ENCODE measurements at regions not wholly inside any gene's neighbourhood (a gene's known extent, or its start where the extent isn't known, plus 50 kb on each side); places are given as distances from the start of the nearest gene placed in this dataset.

DNA sequence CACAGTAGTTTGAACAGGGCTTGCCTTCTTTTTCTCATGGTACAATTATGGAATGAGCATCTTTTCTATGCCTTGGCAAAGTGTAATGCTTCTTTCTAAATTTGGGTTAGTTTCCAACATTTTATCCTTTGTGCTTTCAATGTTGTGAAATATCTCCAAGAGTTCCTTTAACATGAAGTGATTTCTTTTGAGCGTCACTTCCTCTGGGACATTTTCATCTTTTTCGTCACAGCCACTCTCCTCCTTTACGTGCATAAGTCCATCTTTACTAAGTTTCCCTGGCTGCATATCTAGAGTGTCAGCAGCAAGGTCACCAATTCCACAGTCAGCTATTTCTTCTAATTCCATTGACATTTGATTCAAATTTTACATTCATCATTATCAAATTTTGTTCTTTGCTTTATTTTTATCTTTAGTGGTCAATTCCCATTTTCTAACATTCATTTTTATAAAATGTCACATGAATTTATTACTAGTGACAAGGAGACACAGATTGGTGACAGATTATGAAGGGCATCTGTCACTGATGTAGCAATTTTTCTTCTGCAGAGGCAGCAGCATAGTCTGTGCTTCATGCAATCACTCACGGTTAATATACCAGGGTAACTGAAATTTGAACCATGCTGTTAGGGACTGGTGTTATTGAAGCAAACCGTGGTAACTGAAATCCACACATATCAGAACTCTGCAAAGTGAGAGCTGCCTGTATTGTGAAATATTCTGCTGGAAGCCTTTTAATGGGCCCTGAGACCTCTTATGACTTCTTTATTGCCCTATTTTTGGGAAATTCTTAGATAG, 126.5 kb upstream of the THBS1 start:
- in situ Hi-C loops (cut with MboI; ENCODE audit: low pct_unique_long_range_greater_than_20kb in 2 of 9, low sequenced_read_pairs in 9 of 9, unreplicated experiment in 9 of 9), result no loop called here
- WGBS, 10 experiments, result 12 to 100% (median 92%) methylated on average over 3 to 5 of the region's 5 CpGs; no CpG with 5 or more reads in 1 of the 10 experiments
- peak in 1 of 8 experiments; percentile 38 for ATAC-seq (replicated peaks in 6 of 8)
- Histone ChIP-seq H3K27ac (no peak overlapping the region), H3K4me3 (no peak overlapping the region), H3K4me1 (replicated peaks in 1 of 2) (peaks cover 0 to 4% of the 10 kb centered on the region in 2 donors)

DNA sequence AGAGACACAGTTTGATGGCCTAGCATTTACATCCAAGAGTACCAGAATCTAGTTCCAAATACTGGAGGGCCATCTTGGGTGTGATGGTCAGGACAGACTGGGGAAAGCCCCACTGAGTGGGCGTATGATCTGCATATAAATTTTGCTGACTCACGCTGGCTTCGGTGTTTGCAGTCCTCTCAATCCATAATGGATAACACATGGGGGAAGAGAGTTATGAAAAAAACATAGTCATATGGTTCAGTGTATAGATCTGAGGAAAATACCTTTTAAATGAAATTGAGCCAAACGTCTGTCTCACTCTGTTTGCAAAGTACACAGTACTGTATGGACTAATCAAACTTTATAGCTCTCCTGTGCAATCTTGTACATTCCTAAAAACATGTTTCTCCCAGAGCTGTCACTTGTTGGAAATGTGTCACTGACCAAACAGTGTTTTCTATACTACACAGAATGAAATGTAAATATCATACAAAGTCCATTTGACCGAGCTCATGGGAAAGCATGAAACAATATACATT, 125.3 kb upstream of the THBS1 start:
- ATAC-seq (replicated peaks in 6 of 8), result peak in 6 of 8 experiments; percentile 31 to 97 (median 91)
- WGBS, 10 experiments, result 0 to 94% (median 79%) methylated on average over 1 to 5 of the region's 5 CpGs
- Histone ChIP-seq H3K4me1 (replicated peaks in 1 of 2) (no peaks in the 10 kb centered on the region), H3K27ac (no peak overlapping the region), H3K4me3 (no peak overlapping the region)
- in situ Hi-C loops (cut with MboI; ENCODE audit: low pct_unique_long_range_greater_than_20kb in 2 of 9, low sequenced_read_pairs in 9 of 9, unreplicated experiment in 9 of 9), result no loop called here

DNA sequence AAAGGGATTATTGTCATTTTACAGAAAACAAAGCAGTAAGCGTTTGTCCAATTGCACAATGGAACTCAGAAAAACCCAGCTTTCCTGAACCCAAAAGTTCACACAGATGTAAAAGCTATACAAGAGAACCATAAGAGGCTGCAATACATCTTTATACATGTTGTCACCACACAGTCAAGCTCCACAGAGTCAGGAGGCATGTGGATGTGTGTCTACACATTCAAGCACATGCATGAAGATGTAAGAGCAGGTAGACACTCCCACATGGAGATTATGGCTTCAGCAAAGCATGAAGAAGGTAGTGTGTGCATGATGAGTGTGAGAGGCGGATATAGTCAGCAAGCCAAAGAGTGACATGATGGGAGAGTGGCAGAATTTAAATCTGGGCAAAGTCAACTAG, 124.7 kb upstream of the THBS1 start:
- peak in 1 of 8 experiments; percentile 27 for ATAC-seq (replicated peaks in 6 of 8)

DNA sequence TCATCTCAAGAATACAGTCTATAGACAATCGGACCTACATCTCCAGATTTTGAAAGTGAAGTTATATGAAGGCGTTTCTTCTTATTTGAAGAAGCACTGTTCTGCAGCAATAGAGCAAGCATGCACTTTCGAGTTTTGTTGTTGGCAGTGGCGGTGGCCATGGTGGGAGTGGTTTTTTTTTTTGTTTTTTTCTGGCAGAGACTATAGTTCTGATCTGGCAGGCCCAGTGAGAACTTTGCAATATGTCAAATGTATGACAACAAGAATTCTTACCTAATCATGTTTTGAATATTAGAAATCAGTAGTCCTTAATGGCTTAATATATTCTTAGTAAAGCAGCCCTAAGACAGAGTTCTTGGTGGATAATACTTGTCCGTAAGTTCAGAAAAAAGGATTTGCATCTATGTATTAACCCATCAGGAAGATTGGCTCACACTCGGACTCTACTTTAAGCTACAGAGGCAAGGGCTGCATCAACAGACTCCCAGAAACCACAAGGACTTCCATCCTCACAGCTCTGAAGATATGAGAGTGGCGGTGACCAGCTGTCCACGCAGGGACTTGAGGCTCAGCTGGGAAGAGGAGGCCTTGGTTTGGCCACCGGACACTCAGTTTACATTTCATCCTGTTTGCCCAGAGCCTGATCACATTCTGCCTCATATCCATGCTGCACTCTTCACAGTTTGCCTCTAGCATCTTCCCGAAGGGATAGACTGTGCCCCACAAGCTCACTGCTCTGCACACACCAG, 124.1 kb upstream of the THBS1 start:
- H3K4me1 ChIP-seq (replicated peaks in 1 of 2), result no peaks in the 10 kb centered on the region
- ATAC-seq (replicated peaks in 6 of 8), result no peak
- 75 to 100% (median 92%) methylated on average over 1 to 9 of the region's 10 CpGs; no CpG with 5 or more reads in 2 of the 10 experiments for WGBS, 10 experiments
- H3K4me3 ChIP-seq, result no peak overlapping the region
- H3K27ac ChIP-seq, result no peak overlapping the region
- in situ Hi-C loops (cut with MboI; ENCODE audit: low pct_unique_long_range_greater_than_20kb in 2 of 9, low sequenced_read_pairs in 9 of 9, unreplicated experiment in 9 of 9), result no loop called here

More for the DNA sequence above, 124.7 kb upstream of the THBS1 start:
- Histone ChIP-seq H3K27ac (no peak overlapping the region), H3K4me1 (replicated peaks in 1 of 2) (no peaks in the 10 kb centered on the region), H3K4me3 (no peak overlapping the region)
- in situ Hi-C loops (cut with MboI; ENCODE audit: low pct_unique_long_range_greater_than_20kb in 2 of 9, low sequenced_read_pairs in 9 of 9, unreplicated experiment in 9 of 9), result no loop called here
- WGBS, 10 experiments, result 74 to 100% (median 97%) methylated on average over 1 to 2 of the region's 2 CpGs; no CpG with 5 or more reads in 4 of the 10 experiments

DNA sequence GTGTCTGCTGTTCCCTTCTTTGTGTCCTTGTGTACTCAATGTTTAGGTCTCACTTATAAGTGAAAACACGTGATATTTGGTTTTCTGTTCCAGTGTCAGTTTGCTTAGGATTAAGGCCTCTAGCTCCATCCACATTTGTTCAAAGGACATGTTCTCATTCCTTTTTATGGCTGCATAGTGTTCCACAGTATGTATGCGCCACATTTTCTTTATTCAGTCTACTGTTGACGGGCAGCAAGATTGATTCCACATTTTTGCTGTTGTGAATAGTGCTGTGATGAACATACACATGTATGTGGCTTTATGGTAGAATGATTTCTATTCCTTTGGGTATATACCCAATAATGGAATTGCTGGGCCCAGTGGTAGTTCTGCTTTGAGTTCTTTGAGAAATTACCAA, 122.7 kb upstream of the THBS1 start:
- no peak overlapping the region for H3K4me3 ChIP-seq
- no peak for ATAC-seq (replicated peaks in 6 of 8)
- H3K4me1 ChIP-seq (replicated peaks in 1 of 2), result no peaks in the 10 kb centered on the region
- in situ Hi-C loops (cut with MboI; ENCODE audit: low pct_unique_long_range_greater_than_20kb in 2 of 9, low sequenced_read_pairs in 9 of 9, unreplicated experiment in 9 of 9), result no loop called here
- whole genome bisulfite sequencing, 10 experiments, result 78 to 100% (median 90%) methylated on average over 1 to 3 of the region's 3 CpGs; no CpG with 5 or more reads in 2 of the 10 experiments
- no peak overlapping the region for H3K27ac ChIP-seq

DNA sequence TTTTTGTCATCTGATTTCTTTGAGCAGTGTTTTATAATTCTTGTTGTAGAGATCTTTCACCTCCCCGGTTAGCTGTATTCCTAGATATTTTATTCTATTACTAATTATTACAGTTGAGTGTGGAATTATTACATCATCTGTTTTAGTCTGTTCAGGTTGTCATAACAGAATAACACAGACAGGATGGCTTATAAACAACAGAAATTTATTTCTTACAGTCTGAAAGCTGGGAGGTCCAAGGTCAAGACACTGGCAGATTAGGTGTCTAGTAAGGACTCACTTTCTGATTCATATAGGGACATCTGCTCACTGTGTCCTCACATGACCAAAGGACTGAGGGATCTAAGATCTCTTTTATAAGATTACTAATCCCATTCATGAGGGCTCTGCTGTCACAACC, 121.3 kb upstream of the THBS1 start:
- Histone ChIP-seq H3K27ac (no peak overlapping the region), H3K4me1 (replicated peaks in 1 of 2) (no peaks in the 10 kb centered on the region), H3K4me3 (no peak overlapping the region)
- in situ Hi-C loops (cut with MboI; ENCODE audit: low pct_unique_long_range_greater_than_20kb in 2 of 9, low sequenced_read_pairs in 9 of 9, unreplicated experiment in 9 of 9), result no loop called here
- ATAC-seq (replicated peaks in 6 of 8), result peak in 3 of 8 experiments; percentile 17 to 78 (median 27)
- 0 to 88% (median 80%) methylated on average over 1 of the region's 1 CpG; no CpG with 5 or more reads in 3 of the 10 experiments for WGBS, 10 experiments

DNA sequence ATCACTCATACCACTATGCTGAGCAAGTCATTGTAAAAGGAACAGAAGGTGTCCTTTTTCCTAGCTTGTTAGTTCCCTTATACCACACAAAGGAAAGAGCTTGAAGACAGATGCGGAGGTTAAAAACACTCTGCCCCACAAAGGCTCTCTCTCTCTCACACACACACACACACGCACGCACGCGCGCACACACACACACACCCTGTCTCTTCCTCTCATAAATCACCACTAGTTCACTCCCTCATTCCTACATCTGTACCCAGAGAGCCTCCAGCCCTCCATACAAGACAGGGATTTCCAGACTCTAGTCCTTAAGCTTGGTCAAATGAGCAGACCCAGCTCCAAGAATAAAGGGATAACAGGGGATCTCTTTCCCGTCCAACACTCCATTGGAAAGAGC, 120.1 kb upstream of the THBS1 start:
- H3K27ac ChIP-seq, result no peak overlapping the region
- H3K4me3 ChIP-seq, result no peak overlapping the region
- no peaks in the 10 kb centered on the region for H3K4me1 ChIP-seq (replicated peaks in 1 of 2)
- in situ Hi-C loops (cut with MboI; ENCODE audit: low pct_unique_long_range_greater_than_20kb in 2 of 9, low sequenced_read_pairs in 9 of 9, unreplicated experiment in 9 of 9), result no loop called here
- ATAC-seq (replicated peaks in 6 of 8), result peak in 4 of 8 experiments; percentile 27 to 42 (median 32)
- 70 to 100% (median 82%) methylated on average over 1 to 7 of the region's 7 CpGs; no CpG with 5 or more reads in 2 of the 10 experiments for WGBS, 10 experiments

DNA sequence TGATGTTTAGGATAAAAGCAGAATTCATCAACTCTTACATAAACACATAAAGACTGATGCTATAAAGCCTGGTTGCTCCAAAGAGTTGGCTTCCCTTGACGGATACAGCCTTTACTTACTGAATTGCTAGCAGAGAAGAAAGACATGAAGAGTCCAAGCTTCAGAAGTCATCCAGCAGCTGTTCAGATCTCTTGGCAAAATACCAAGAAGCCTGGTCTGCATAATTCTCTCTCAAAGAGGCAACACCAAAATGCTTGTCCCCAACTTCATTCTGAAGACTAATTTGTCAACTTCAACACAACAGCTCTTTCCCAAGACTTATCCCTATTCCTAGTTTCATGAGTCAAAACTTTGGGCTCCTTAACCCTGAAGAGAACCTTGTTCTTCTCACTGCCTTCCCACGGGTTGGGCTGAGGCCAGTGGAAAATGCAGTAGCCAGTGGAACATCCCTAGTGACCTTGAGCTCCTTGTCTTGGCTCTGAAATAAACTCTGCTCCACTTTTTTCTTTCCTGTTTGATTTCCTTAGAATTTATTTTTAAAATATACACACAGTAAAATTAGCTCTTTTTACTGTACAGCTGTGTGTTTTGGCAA, 119.2 kb upstream of the THBS1 start:
- in situ Hi-C loops (cut with MboI; ENCODE audit: low pct_unique_long_range_greater_than_20kb in 2 of 9, low sequenced_read_pairs in 9 of 9, unreplicated experiment in 9 of 9), result no loop called here
- H3K4me1 ChIP-seq (replicated peaks in 1 of 2), result no peaks in the 10 kb centered on the region
- H3K4me3 ChIP-seq, result no peak overlapping the region
- peak in 1 of 8 experiments; percentile 46 for ATAC-seq (replicated peaks in 6 of 8)
- WGBS, 10 experiments, result 0 to 83% (median 76%) methylated on average over 1 to 2 of the region's 2 CpGs; no CpG with 5 or more reads in 2 of the 10 experiments
- no peak overlapping the region for H3K27ac ChIP-seq

DNA sequence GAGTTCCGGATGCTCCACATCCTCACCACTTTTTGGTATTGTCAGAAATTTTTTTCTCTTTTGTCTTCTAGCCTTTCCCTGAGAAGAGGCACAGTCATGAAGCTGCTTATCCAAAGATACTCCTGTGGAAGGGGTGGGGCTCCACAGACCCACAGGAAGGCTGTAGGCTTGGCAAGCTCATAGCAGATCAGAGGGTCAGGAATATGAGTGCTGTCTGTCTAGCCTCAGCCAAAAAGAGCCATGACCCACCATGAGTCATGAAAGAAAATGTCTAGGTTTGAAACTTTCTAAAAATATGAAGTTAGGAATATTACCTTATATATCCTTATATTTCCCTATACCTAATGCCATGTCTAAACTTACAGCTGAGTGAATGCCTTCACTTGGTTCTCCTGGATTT, 118.2 kb upstream of the THBS1 start:
- WGBS, 10 experiments, result 83 to 100% methylated on average over 1 of the region's 1 CpG; no CpG with 5 or more reads in 8 of the 10 experiments
- no peak overlapping the region for H3K27ac ChIP-seq
- in situ Hi-C loops (cut with MboI; ENCODE audit: low pct_unique_long_range_greater_than_20kb in 2 of 9, low sequenced_read_pairs in 9 of 9, unreplicated experiment in 9 of 9), result no loop called here
- no peak overlapping the region for H3K4me3 ChIP-seq
- ATAC-seq (replicated peaks in 6 of 8), result no peak
- H3K4me1 ChIP-seq (replicated peaks in 1 of 2), result no peaks in the 10 kb centered on the region

DNA sequence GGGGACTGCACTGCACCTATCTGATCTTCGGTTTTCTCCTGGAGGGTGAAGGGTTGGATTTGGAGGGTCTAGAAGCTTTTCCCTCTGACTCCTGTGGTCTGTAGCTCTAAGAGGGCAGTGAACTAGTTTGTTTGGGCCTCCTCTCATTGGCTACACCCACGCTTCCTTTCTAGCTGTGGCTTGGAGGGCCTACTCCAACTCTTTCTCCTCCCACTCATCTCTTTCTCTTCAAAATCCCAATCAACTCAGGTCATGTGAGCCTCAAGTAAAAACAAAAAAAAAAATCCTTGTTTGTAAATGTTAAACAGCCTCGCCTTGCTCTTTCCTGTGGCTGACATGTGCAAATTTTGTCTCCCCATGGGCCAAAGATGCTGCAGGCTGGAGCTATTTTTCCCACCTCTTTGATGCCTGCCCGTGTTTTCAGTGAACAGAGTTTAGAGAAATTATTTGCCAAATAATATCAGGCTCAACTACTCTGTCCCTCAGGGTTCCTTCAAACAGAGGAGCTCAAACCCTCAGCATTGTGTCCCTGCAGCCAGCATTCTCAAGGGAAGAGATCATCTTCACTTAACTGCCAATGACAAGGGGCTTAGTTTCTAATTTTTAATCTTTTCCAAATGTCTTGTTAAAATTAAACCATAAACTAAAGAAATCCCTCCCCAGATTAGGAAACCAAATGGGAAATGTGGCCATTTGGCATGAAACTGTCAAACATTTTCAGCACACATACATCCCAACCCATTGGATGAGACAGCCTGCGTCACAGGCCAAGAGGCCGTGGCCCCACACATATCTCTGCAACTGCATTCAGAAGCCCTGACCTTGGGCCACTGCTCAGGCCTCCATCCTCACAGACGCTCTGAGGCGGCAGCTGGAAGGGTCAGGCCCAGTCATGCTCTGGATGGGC, 114.8 kb upstream of the THBS1 start:
- in situ Hi-C loops (cut with MboI; ENCODE audit: low pct_unique_long_range_greater_than_20kb in 2 of 9, low sequenced_read_pairs in 9 of 9, unreplicated experiment in 9 of 9), result no loop called here
- WGBS, 10 experiments, result 49 to 100% (median 80%) methylated on average over 1 to 6 of the region's 8 CpGs; no CpG with 5 or more reads in 3 of the 10 experiments
- ATAC-seq (replicated peaks in 6 of 8), result no peak
- no peak overlapping the region for H3K4me3 ChIP-seq
- H3K27ac ChIP-seq, result no peak overlapping the region
- H3K4me1 ChIP-seq (replicated peaks in 1 of 2), result no peaks in the 10 kb centered on the region

DNA sequence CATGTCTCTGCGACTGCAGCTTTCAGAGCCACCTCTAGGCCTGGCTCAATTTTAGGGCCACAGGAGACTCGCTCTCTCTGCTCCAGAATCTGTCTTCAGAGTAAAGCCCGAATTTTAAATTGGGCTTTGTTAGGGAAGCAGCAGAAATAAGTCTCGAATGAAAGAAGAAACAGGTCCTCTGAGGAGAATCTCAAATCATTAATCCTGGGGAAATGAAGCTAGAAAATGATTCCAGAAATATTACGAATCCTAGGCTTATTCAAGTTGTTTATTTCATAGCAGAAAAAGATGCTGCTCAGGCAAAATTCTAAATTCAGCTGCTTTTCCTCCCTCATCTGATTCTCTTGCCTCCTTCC, 114.2 kb upstream of the THBS1 start:
- 14 to 100% (median 76%) methylated on average over 1 to 4 of the region's 5 CpGs; no CpG with 5 or more reads in 1 of the 10 experiments for WGBS, 10 experiments
- H3K27ac ChIP-seq, result no peak overlapping the region
- no peak for ATAC-seq (replicated peaks in 6 of 8)
- H3K4me3 ChIP-seq, result no peak overlapping the region
- in situ Hi-C loops (cut with MboI; ENCODE audit: low pct_unique_long_range_greater_than_20kb in 2 of 9, low sequenced_read_pairs in 9 of 9, unreplicated experiment in 9 of 9), result no loop called here
- H3K4me1 ChIP-seq (replicated peaks in 1 of 2), result no peaks in the 10 kb centered on the region

DNA sequence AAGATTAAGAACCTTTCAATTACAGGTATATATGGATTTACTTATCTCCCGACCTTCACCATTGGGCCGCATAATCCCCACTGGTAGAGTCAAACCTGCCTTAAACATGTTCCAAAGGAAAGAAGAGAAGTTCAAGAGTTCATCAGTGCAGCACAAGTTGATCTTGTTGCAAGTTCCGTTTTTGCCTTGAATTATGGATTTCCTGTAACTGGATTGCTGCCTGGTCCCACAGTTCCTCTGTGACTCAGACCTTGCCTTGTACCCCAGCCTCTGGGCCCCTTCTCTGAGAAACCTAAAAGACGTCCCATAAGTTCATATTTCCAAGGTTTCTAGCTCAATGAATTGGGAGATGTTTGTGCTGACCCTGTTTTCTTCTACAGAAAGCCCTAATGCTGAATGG, 112.5 kb upstream of the THBS1 start:
- Histone ChIP-seq H3K27ac (no peak overlapping the region), H3K4me3 (no peak overlapping the region), H3K4me1 (replicated peaks in 1 of 2) (no peaks in the 10 kb centered on the region)
- WGBS, 10 experiments, result 78 to 96% (median 86%) methylated on average over 2 to 4 of the region's 4 CpGs; no CpG with 5 or more reads in 2 of the 10 experiments
- ATAC-seq (replicated peaks in 6 of 8), result no peak
- in situ Hi-C loops (cut with MboI; ENCODE audit: low pct_unique_long_range_greater_than_20kb in 2 of 9, low sequenced_read_pairs in 9 of 9, unreplicated experiment in 9 of 9), result no loop called here
